IgD-negative memory B cell (primary cell): ENCODE measurements at regions not wholly inside any gene's neighbourhood (a gene's known extent, or its start where the extent isn't known, plus 50 kb on each side); places are given as distances from the start of the nearest gene placed in this dataset.
"Not testable (repeated sequence)": the region's sequence is repeated elsewhere in the genome, so short reads cannot be mapped to it uniquely, and the experiment has no call there.

ENCODE experiments used
- H3K27ac Mint-ChIP-seq, 3 donors: one replicate each; pipeline ENCODE4 v1.8.0; 2020 to 2022; ENCODE audit warnings: mild to moderate bottlenecking in 3 of 3, mixed read lengths in 3 of 3, moderate library complexity in 1 of 3
- H3K27me3 Mint-ChIP-seq: one replicate; pipeline ENCODE4 v1.8.0; 2021; ENCODE audit warnings: mixed read lengths
- H3K36me3 Mint-ChIP-seq: one replicate; pipeline ENCODE4 v1.8.0; 2020; ENCODE audit warnings: mild to moderate bottlenecking, mixed read lengths
- H3K4me1 Mint-ChIP-seq, 3 donors: one replicate each; pipeline ENCODE4 v1.8.0; 2020 to 2022; ENCODE audit warnings: mixed read lengths in 3 of 3, mild to moderate bottlenecking in 1 of 3
- H3K4me3 Mint-ChIP-seq, 4 donors: one replicate each; pipeline ENCODE4 v1.8.0; 2020 to 2022; ENCODE audit warnings: mild to moderate bottlenecking in 4 of 4, mixed read lengths in 4 of 4, moderate library complexity in 3 of 4
- H3K9me3 Mint-ChIP-seq, 3 donors: one replicate each; pipeline ENCODE4 v1.8.0; 2020 to 2021; ENCODE audit warnings: mixed read lengths in 3 of 3, mild to moderate bottlenecking in 1 of 3

- not testable (repeated sequence) for H3K27ac Mint-ChIP-seq, H3K36me3 Mint-ChIP-seq, H3K27me3 Mint-ChIP-seq, H3K4me1 Mint-ChIP-seq, H3K9me3 Mint-ChIP-seq, H3K4me3 Mint-ChIP-seq
Observed at GRCh38 chr9:64920147-64920546, 364.9 kb downstream of the FOXD4L5 start.

- not testable (repeated sequence) for H3K9me3 Mint-ChIP-seq, H3K36me3 Mint-ChIP-seq, H3K27me3 Mint-ChIP-seq, H3K4me1 Mint-ChIP-seq, H3K4me3 Mint-ChIP-seq, H3K27ac Mint-ChIP-seq
Observed at GRCh38 chr9:64888643-64889042, 396.4 kb downstream of the FOXD4L5 start.

GRCh38 chr9:64870594-64870993 lies 414.4 kb downstream of the FOXD4L5 start:
- not testable (repeated sequence) for H3K9me3 Mint-ChIP-seq, H3K36me3 Mint-ChIP-seq, H3K4me1 Mint-ChIP-seq, H3K27me3 Mint-ChIP-seq, H3K27ac Mint-ChIP-seq
- peak overlapping the region in 1 of 4 donors; percentile 6 for H3K4me3 Mint-ChIP-seq
